ENCODE measurements at regions not wholly inside any gene's neighbourhood (a gene's known extent, or its start where the extent isn't known, plus 50 kb on each side); places are given as distances from the start of the nearest gene placed in this dataset.

- TF ChIP-seq CTCF (conservative IDR thresholded peaks at IDR 0.05) (no peak), ZFX (IDR thresholded peaks at IDR 0.05) (no peak)
These were observed 557.0 kb downstream of the VRK1 start for GRCh38 chr14:97354119-97354722.
